ENCODE measurements at regions not wholly inside any gene's neighbourhood (a gene's known extent, or its start where the extent isn't known, plus 50 kb on each side); places are given as distances from the start of the nearest gene placed in this dataset.
A peak's percentile ranks its signal among the peaks of the same experiment; 100 is the strongest.

DNA sequence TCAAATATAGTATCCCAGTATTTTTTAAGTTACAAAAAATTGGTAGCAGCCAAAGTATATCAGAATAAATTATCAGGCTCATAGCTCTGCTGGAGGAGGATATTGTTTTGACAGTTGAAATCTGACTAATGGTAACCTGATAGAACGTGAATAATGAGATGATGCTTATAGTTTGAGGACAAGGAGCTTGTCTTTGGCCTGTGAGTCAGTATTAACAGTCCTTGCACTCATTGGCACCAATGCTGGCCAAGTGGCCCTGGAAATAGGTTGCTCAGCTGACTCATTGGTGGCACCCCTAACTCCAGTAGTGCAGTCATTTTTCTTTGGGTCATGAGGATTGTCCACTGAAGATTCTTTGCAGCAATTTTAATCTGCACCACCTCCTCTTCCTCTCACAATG lies 203.3 kb upstream of the JADE1 start:
- Histone ChIP-seq H3K27ac (ENCODE audit: low read depth in 2 of 2, low read length in 2 of 2) (no peak overlapping the region), H3K27me3 (ENCODE audit: control insufficient read depth, insufficient read depth, low read length) (no peaks in the 10 kb centered on the region), H3K36me3 (ENCODE audit: control insufficient read depth in 2 of 3, insufficient read depth in 3 of 3, low read length in 3 of 3) (no peaks in the 10 kb centered on the region), H3K4me3 (ENCODE audit: low read length in 3 of 3) (no peak overlapping the region), H3K9me3 (ENCODE audit: control insufficient read depth in 2 of 3, insufficient read depth in 1 of 3, low read length in 3 of 3) (no peaks in the 10 kb centered on the region), H3K9ac (ENCODE audit: low read length in 3 of 3) (no peak overlapping the region), H3K4me1 (ENCODE audit: control insufficient read depth in 2 of 3, insufficient read depth in 2 of 3, low read depth in 1 of 3, low read length in 3 of 3) (peaks cover 0 to 25% (median 6%) of the 10 kb centered on the region in 3 donors)
- DNase-seq = no peak
- FAIRE-seq = no peak
- intact Hi-C loops (cut with DNase I) = no loop called here
- TF ChIP-seq, protein P1, sequence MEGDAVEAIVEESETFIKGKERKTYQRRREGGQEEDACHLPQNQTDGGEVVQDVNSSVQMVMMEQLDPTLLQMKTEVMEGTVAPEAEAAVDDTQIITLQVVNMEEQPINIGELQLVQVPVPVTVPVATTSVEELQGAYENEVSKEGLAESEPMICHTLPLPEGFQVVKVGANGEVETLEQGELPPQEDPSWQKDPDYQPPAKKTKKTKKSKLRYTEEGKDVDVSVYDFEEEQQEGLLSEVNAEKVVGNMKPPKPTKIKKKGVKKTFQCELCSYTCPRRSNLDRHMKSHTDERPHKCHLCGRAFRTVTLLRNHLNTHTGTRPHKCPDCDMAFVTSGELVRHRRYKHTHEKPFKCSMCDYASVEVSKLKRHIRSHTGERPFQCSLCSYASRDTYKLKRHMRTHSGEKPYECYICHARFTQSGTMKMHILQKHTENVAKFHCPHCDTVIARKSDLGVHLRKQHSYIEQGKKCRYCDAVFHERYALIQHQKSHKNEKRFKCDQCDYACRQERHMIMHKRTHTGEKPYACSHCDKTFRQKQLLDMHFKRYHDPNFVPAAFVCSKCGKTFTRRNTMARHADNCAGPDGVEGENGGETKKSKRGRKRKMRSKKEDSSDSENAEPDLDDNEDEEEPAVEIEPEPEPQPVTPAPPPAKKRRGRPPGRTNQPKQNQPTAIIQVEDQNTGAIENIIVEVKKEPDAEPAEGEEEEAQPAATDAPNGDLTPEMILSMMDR (IDR thresholded peaks at IDR 0.05; ENCODE audit: borderline replicate concordance, extremely low read depth, insufficient read depth) = no peak

DNA sequence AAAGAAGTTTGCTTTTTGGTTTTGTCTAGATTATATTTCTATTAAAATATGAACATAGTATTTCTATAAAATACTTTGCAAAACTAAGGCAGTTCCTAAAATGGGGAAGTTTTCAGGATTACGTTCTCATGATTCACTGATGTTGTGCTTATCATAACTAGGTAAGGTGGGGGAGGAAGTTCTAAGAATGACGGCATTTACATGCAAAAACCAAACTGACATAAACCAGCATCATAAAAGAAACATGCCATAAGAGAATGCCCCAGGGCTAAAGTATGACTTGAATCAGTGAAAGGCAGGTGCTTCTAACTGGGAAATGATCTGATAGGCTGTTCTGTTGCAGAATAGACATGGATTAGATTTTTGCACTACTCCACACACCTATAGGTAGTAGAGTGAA lies 204.7 kb upstream of the JADE1 start:
- TF ChIP-seq, protein P1 (IDR thresholded peaks at IDR 0.05; ENCODE audit: borderline replicate concordance, extremely low read depth, insufficient read depth) = no peak
- Histone ChIP-seq H3K4me3 (ENCODE audit: low read length in 3 of 3) (no peak overlapping the region), H3K27me3 (ENCODE audit: control insufficient read depth, insufficient read depth, low read length) (no peaks in the 10 kb centered on the region), H3K9ac (ENCODE audit: low read length in 3 of 3) (no peak overlapping the region), H3K9me3 (ENCODE audit: control insufficient read depth in 2 of 3, insufficient read depth in 1 of 3, low read length in 3 of 3) (no peaks in the 10 kb centered on the region), H3K36me3 (ENCODE audit: control insufficient read depth in 2 of 3, insufficient read depth in 3 of 3, low read length in 3 of 3) (no peaks in the 10 kb centered on the region), H3K4me1 (ENCODE audit: control insufficient read depth in 2 of 3, insufficient read depth in 2 of 3, low read depth in 1 of 3, low read length in 3 of 3) (peaks cover 0 to 38% (median 16%) of the 10 kb centered on the region in 3 donors), H3K27ac (ENCODE audit: low read depth in 2 of 2, low read length in 2 of 2) (no peak overlapping the region)
- no peak for FAIRE-seq
- intact Hi-C loops (cut with DNase I) = no loop called here
- DNase-seq = no peak

DNA sequence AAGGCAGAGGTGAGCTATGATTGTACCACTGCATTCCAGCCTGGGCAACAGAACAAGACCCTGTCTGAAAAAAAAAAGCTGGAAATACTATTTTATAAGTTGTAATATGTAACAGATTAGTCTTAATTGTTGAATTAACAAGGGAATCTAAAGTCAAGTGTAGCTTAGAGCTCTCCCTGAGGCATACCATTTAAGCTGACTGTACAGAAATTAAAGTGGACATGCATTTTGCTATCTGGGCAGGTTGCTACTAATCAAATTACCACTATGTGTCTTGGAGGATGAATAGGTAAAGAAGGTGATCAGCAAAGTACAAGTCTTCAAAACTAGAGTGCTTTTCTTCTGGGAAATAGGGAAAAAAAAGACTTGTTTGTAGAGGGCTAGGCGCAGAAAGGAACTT lies 205.3 kb upstream of the JADE1 start:
- no peaks in the 10 kb centered on the region for H3K27me3 ChIP-seq (ENCODE audit: control insufficient read depth, insufficient read depth, low read length)
- peaks cover 0 to 44% (median 22%) of the 10 kb centered on the region in 3 donors for H3K4me1 ChIP-seq (ENCODE audit: control insufficient read depth in 2 of 3, insufficient read depth in 2 of 3, low read depth in 1 of 3, low read length in 3 of 3)
- H3K27ac ChIP-seq (ENCODE audit: low read depth in 2 of 2, low read length in 2 of 2) = no peak overlapping the region
- no peaks in the 10 kb centered on the region for H3K36me3 ChIP-seq (ENCODE audit: control insufficient read depth in 2 of 3, insufficient read depth in 3 of 3, low read length in 3 of 3)
- H3K4me3 ChIP-seq (ENCODE audit: low read length in 3 of 3) = no peak overlapping the region
- intact Hi-C loops (cut with DNase I) = no loop called here
- FAIRE-seq (no peak), DNase-seq (no peak)
- H3K9ac ChIP-seq (ENCODE audit: low read length in 3 of 3) = no peak overlapping the region
- TF ChIP-seq, protein P1 (IDR thresholded peaks at IDR 0.05; ENCODE audit: borderline replicate concordance, extremely low read depth, insufficient read depth) = no peak
- no peaks in the 10 kb centered on the region for H3K9me3 ChIP-seq (ENCODE audit: control insufficient read depth in 2 of 3, insufficient read depth in 1 of 3, low read length in 3 of 3)

DNA sequence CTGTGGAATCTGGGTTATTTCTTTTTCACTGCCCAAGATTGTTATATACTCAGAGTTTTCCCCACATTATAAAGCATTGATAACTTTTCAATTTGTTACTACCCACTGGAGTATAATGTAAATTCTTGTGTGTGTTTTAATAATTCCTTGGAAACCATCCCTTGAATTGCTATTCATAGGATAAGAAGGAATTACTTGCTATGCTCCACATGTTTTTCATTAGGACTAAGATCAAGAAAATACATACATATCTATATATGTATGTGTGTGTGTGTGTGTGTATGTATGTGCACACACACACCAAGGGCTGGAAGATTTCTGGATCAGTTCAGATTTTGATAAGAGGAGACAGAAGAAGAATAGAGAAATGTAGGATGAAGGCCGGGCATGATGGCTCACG lies 206.4 kb upstream of the JADE1 start:
- FAIRE-seq (no peak), DNase-seq (no peak)
- no peak overlapping the region for H3K4me3 ChIP-seq (ENCODE audit: low read length in 3 of 3)
- peaks cover 0 to 50% (median 24%) of the 10 kb centered on the region in 3 donors for H3K4me1 ChIP-seq (ENCODE audit: control insufficient read depth in 2 of 3, insufficient read depth in 2 of 3, low read depth in 1 of 3, low read length in 3 of 3)
- peak overlapping the region in 1 of 2 donors; percentile 50 for H3K27ac ChIP-seq (ENCODE audit: low read depth in 2 of 2, low read length in 2 of 2)
- intact Hi-C loops (cut with DNase I) = no loop called here
- H3K27me3 ChIP-seq (ENCODE audit: control insufficient read depth, insufficient read depth, low read length) = no peaks in the 10 kb centered on the region
- H3K9ac ChIP-seq (ENCODE audit: low read length in 3 of 3) = no peak overlapping the region
- no peaks in the 10 kb centered on the region for H3K9me3 ChIP-seq (ENCODE audit: control insufficient read depth in 2 of 3, insufficient read depth in 1 of 3, low read length in 3 of 3)
- TF ChIP-seq, protein P1 (IDR thresholded peaks at IDR 0.05; ENCODE audit: borderline replicate concordance, extremely low read depth, insufficient read depth) = no peak
- H3K36me3 ChIP-seq (ENCODE audit: control insufficient read depth in 2 of 3, insufficient read depth in 3 of 3, low read length in 3 of 3) = no peaks in the 10 kb centered on the region
